ENCODE measurements at regions not wholly inside any gene's neighbourhood (a gene's known extent, or its start where the extent isn't known, plus 50 kb on each side); places are given as distances from the start of the nearest gene placed in this dataset.

DNA sequence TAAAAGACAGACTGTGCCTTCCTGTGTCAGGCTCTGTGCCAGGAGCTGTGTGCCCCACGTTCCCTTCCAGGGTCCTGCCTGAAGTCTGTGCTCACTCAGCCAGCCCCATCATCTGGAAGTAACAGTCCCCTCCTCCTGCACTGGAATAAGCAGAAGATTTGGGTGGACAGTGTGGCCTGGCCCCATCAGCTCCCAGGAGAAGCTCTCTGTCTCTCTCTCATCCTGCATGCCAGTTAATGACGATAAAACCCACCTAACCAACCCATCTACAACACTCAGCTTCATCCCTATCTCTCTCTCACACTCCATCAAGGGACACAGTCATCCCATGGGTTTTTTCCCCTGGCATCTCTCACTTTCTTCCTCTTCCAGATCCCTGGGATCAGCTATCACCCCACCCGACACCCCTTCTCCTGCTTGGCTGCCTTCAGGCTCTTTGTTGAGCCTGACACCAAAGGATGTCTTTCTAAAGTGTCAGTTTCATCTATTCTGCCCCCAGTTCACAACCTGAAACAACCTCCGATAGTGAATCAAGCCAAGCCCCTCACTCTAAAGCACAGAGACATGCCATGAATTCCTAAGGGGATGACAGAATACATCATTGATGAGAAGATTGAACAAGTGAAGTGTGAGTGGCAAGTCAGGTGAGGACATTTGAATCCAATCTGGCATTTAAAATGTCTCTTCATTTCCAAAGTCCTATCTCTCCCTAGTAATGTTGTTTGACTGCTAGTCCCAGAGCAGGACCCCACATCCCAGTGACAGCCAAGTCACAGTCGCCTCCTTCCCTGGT is 91.4 kb upstream of the TOP3B start:
- no peak for TF ChIP-seq GATA1 (IDR thresholded peaks at IDR 0.05; ENCODE audit: low read depth, low read length)
- TF ChIP-seq POLR2A (IDR thresholded peaks at IDR 0.05; ENCODE audit: low read length): no peak

DNA sequence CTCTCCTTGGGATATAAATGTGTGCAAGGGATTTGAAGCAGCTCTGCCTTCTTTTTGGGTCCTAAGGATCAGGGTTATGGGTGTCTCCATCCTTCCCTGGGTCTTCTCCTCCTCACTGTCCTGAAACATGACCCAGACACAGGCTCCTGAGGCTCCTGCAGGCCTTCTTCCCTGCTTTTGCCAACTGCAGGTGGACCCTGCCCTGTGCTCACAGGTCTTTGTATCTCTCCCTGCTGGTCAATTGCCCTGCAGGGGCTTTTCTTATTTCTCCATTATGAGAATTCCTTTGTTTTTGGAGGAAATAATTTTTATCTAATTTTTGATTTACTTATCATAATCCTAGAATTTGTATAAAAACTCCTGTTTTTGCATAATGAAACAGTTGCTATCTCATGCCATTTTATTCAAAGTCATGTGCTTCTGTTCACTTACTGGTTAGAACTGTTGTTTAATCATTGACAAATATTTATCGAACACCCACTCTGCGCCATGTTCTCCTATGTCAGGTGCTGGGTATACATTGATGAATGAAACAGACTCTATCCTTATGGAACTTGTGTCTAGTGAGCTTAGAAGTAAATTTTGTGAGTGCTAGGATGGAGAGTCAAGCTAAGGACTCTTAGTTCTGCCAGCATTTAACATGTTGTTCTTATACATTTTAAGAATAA is 89.7 kb upstream of the TOP3B start:
- no peak for DNase-seq
- TF ChIP-seq POLR2A (IDR thresholded peaks at IDR 0.05; ENCODE audit: low read length) (no peak), GATA1 (IDR thresholded peaks at IDR 0.05; ENCODE audit: low read depth, low read length) (no peak)

More for the DNA sequence above, 91.4 kb upstream of the TOP3B start:
- DNase-seq: no peak

DNA sequence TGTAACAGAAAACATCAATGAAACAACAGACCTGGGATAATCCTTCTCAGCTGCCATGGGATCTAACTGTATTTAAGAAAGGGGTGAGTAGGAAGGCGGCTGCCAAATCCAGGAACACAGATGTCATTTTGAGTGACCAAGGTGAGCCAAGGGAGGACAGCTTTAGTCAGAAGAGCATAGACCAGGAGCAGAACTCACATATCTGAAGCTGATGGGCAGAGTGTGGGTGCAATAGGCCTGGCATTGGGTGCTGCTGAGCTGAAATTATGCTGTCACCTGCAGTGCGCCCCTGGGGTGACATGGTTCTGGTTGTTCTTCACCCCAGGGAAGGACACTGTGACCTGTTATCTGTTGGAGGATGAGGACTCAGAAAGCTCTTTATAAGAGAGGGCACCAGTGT is 88.9 kb upstream of the TOP3B start:
- DNase-seq: no peak
- no peak for TF ChIP-seq POLR2A (IDR thresholded peaks at IDR 0.05; ENCODE audit: low read length)
- TF ChIP-seq GATA1 (IDR thresholded peaks at IDR 0.05; ENCODE audit: low read depth, low read length): no peak

DNA sequence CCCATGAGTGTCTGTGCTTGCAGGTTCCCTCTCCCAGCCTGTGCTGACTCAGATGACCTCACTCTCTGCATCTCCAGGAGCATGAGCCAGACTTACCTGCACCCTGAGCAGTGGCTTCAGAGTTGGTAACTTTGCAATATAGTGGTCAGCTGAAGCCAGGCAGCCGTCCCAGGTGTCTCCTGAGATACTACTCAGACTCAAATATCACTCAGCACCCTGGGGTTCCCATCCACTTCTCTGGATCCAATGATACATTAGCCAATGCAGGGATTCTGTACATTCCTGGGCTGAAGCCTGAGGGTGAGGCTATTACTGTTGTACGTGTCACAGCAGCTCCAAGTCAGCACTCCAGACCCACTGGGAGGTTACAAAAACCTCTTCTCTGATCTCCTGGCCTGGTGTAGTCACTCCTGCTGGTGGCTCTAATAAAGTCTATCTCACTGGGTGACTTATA is 87.8 kb upstream of the TOP3B start:
- TF ChIP-seq GATA1 (IDR thresholded peaks at IDR 0.05; ENCODE audit: low read depth, low read length) (no peak), POLR2A (IDR thresholded peaks at IDR 0.05; ENCODE audit: low read length) (no peak)
- DNase-seq: no peak

DNA sequence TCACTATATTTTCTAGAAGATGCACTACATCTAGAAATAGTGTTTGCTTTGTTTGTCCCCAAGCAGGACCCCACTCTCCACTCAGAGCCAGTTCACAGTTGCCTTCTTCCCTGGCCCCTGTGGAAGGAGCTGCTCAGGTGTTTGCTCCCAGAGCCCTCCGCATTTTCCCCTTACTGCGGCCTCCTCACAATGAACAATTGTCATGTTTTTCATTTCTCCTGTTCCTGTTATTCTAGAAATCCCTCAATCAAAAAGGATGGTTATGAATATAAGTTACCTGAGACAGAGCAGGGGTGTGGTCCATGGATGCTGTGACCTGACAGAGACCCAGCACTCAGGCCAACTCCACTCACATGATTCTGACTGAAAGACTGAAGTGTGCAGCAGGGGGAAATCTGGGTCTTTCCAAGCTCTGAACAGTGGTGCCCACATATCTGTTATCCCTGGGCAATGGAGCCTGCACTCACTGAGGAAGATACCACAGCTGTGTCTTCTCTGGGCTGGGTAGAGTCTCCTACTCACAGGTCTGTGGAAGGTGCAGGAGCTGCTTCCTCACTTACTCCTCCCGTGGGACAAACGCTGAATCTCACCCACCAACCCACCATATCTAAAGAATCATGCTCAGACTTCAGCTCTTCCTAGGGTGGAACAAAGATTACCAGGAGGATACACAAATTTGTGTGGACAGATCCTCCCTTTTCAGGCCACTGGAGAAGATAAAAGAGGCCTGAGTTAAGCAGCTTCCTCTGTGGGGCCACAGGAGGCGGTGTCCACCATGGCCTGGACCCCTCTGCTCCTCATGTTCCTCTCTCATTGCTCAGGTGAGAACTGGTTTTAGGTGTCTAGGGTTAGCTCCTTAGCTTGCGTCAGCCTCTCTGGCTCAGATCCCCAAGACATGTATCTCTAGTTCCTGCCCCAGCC is 87.1 kb upstream of the TOP3B start:
- DNase-seq: no peak
- no peak for TF ChIP-seq POLR2A (IDR thresholded peaks at IDR 0.05; ENCODE audit: low read length)
- TF ChIP-seq GATA1 (IDR thresholded peaks at IDR 0.05; ENCODE audit: low read depth, low read length): no peak

DNA sequence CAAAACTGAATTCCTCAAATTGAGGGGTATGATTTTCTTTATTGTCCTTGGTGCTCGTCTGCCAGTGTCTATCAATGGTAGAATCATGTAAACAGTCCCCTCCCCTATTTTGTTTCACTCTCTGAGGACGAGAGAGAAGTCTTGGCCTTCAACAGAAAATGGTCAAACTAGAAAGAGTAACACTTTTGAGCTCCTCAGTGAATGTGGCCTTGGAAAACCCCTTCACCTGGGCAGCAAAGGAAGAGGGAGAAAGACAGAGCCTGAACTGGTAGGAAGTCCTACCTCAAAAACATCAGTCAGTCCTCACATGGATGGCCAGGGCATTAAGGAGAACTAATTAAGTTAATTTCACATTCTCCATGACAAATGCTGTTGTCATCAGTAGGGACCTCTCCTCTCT is 86.1 kb upstream of the TOP3B start:
- DNase-seq: no peak
- TF ChIP-seq POLR2A (IDR thresholded peaks at IDR 0.05; ENCODE audit: low read length) (no peak), GATA1 (IDR thresholded peaks at IDR 0.05; ENCODE audit: low read depth, low read length) (no peak)

DNA sequence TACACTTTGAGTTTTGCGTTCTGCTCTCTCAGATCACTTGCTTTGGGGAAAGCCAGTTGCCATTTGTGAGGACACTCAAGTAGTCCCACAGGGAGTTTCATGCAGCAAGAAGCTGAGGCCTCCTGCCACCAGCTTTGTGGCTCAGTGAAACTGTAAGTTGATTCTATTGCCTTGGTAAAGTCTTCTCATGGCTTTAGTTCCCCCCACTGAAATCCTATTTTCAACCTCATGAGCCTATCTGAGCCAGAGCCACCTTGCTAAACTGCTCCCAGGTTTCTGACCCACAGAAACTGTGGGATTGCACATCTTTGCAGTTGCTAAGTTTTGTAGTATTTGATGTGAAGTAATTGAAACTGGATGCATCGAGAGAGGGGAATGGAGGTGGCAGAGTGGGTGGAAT is 85.4 kb upstream of the TOP3B start:
- TF ChIP-seq GATA1 (IDR thresholded peaks at IDR 0.05; ENCODE audit: low read depth, low read length) (no peak), POLR2A (IDR thresholded peaks at IDR 0.05; ENCODE audit: low read length) (no peak)
- DNase-seq: no peak

DNA sequence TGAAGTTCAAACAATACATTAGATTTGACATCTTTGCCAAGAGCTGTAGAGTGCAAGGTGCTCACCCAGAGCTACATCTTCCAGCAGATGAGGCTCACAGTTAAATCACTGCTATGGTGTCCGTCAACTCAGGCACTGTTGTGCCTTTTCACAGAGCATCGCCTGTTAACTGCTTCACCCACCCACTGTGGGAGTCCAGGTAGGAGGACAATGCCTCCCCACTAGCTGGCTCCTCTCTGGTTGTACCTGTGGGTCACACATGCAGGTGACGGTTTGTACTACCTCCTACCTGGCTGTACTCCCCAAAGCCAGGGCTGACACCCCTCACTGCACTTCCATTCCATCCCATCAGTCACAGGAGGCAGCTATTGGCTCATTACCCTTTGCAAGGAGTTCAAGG is 84.6 kb upstream of the TOP3B start:
- TF ChIP-seq GATA1 (IDR thresholded peaks at IDR 0.05; ENCODE audit: low read depth, low read length) (no peak), POLR2A (IDR thresholded peaks at IDR 0.05; ENCODE audit: low read length) (no peak)
- DNase-seq: no peak

DNA sequence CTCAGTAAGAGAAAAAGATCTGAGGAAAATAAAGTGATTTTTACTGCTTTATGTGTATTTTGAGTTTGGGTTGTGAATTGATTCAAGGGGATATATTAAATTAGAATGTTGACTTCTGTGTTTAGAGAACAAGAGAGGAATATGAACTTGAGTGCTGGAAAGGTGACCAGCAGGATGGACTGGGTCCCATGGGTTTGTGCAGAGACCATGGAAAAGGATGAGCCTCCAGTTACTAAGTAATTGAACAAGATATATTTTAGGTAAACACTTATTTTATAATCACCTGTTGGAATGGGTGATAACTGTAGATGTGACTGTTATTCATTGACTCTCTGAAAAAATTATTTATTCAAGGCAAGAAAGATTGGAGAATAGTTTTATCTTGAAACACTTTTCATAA is 82.0 kb upstream of the TOP3B start:
- TF ChIP-seq POLR2A (IDR thresholded peaks at IDR 0.05; ENCODE audit: low read length) (no peak), GATA1 (IDR thresholded peaks at IDR 0.05; ENCODE audit: low read depth, low read length) (no peak)
- DNase-seq: no peak

DNA sequence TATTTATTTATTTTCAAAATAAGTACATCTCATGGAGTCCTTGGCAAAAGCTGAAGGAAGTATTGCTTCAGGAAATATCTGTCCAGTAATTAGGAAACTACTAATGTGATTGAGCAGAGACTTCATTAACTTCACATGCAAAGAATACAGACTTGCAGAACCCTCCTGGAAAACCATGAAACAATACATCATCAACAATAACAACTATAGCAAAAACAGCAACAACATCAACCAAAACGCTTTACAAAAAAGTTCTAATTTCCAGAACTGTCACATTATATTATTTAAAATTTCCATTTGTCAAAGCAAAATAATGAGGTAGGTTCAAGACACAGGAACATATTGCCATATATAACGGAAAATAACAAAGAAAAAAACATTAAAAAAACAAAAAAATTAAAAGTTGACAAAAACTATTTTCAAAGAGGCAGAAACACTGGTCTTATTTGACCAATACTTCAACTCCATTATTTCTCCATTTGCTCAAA is 79.8 kb upstream of the TOP3B start:
- no peak for TF ChIP-seq POLR2A (IDR thresholded peaks at IDR 0.05; ENCODE audit: low read length)
- TF ChIP-seq GATA1 (IDR thresholded peaks at IDR 0.05; ENCODE audit: low read depth, low read length): no peak
- no peak for DNase-seq

DNA sequence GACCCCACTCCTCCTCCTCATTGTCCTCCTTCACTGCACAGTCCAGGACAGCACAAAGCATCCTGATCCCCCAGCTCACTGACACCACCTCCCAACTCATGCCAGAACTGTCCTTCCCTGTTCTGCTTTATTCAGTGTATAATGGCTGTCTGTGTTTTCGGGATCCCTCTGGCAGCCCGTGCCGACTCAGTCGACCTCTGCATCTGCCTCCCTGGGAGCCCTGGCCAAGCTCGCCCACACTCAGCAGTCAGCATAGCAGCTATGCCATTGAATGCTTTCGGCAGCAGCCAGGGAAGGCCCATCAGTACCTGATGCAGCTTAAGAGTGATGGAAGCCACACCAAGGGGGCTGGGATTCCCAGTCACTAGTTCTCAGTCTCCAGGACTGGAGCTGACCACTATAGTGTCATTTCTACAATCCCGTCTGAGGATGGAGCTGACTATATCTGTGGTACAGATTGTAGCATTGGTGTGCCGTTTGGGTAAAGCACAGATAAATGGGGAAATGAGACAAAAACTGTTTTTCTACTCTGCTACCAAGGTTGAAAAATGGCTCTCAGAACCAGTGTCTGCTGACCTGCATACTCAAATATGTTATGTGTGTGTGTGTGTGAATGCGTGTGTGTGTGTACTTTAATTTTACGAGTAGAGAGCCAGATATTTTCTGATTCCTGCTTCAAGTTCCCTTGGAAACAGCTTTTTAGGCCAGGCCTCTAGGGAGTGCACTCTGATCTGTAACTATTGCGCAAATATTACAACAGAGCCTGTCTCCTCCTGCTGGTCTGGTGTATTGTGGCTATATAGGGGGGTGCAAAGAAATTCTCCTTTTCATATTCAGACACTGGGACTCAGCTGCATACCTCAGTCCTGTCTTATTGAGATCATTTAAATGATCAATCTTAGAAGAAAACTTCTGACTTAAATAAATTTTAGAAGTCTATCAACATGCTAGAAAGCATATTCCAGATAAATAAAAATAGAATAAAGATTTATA is 78.8 kb upstream of the TOP3B start:
- TF ChIP-seq POLR2A (IDR thresholded peaks at IDR 0.05; ENCODE audit: low read length) (no peak), GATA1 (IDR thresholded peaks at IDR 0.05; ENCODE audit: low read depth, low read length) (no peak)
- DNase-seq: no peak

DNA sequence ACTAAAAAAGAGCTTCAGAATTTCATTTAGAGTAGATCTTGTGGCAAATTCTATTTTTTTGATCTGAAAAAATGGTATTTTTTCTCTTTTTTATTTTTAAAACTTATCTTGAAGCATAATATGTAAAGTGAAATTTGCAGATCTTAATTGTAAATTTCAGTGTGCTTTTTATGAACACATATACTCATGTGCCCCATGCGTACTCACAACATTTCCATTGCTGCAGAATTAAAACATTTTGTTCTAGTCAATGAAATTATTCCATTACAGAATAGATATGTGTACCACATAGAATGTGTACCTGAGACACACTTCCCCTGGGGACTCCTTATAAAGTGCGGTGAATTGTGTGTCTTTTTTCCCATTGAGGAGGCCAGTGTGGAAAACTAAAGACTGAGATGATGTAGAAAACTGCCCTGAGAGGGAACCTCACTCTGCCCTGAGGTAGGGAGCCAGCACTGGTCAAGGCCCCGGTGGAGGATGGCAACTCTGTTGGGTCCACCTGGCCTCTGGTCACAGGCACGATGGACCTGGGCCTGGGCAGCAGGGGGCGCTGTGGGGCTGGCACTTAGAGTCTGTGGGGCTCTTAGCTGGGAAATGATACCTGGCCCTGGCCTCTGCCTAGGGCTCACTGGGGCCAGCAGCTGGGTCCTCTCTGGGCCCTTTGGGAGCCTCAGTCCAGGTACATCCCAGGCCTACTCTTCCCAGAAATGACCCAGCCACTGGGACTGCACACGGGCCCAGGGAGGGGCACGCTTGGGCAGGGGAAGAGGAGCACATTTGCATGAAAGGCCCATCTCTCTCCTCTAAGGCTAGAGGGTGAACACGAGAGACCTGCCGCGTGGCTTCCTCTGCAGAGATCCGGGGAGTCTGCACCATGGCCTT is 77.9 kb upstream of the TOP3B start:
- no peak for TF ChIP-seq POLR2A (IDR thresholded peaks at IDR 0.05; ENCODE audit: low read length)
- no peak for TF ChIP-seq GATA1 (IDR thresholded peaks at IDR 0.05; ENCODE audit: low read depth, low read length)
- peak; percentile 38 to 70 for DNase-seq
